ENCODE measurements at regions not wholly inside any gene's neighbourhood (a gene's known extent, or its start where the extent isn't known, plus 50 kb on each side); places are given as distances from the start of the nearest gene placed in this dataset.

- TF ChIP-seq CTCF (IDR thresholded peaks at IDR 0.05; ENCODE audit: low read length), result no peak
- no peak for TF ChIP-seq EZH2 (IDR thresholded peaks at IDR 0.05; ENCODE audit: borderline replicate concordance, low read length)
Observed at GRCh38 chr1:194717941-194718340, 1531.5 kb upstream of the B3GALT2 start.
